Endothelial cell of umbilical vein (primary cell): ENCODE measurements at regions not wholly inside any gene's neighbourhood (a gene's known extent, or its start where the extent isn't known, plus 50 kb on each side); places are given as distances from the start of the nearest gene placed in this dataset.

Source experiments
- BruUV-seq: library from RNA; stranded (reverse); fragments of 400-500 nt; replicated peaks from 2 replicates; lab custom pipeline; 2021; lab: Mats Ljungman, UMichigan
- CTCF ChIA-PET: fragments of 300-600, 350-600 bp; sonication (Branson Sonifier 250); formaldehyde crosslinking; loops from one replicate; lab custom pipeline; 2021; ENCODE audit warnings: antibody characterized with exemption, inconsistent platforms; lab: Charles Lee
- POLR2A ChIA-PET: fragments of 300-600, 350-600 bp; sonication (Branson Sonifier 250); formaldehyde crosslinking; loops from one replicate; lab custom pipeline; 2021; ENCODE audit warnings: antibody characterized with exemption, inconsistent platforms; lab: Charles Lee
- DNase-seq: peaks from one replicate; pipeline ENCODE4 v3.0.0-alpha.2; 2011; ENCODE audit warnings: low read depth, low spot score
- FAIRE-seq: peaks from 2 replicates; lab custom pipeline; 2011; peaks lifted over from hg19 to GRCh38; lab: Jason Lieb, UNC
- H2AFZ ChIP-seq: 2 replicates; pipeline ENCODE4 v1.6.0; 2012; ENCODE audit warnings: low read depth, low read length, control low read depth, inconsistent platforms
- H3K27ac ChIP-seq: 2 replicates; pipeline ENCODE4 v1.5.1; 2011; ENCODE audit warnings: low read depth, mild to moderate bottlenecking, control low read depth, low read length, moderate library complexity; ENCODE audit not compliant: insufficient read depth
- H3K27me3 ChIP-seq, 2 experiments: 2 replicates each; pipeline versions ENCODE4 v1.6.0 to v1.6.1; 2011; ENCODE audit warnings: low read length in 2 of 2, mixed read lengths in 1 of 2; ENCODE audit not compliant: control insufficient read depth in 2 of 2, insufficient read depth in 2 of 2
- H3K36me3 ChIP-seq, 2 experiments: 2 replicates in 1 of 2; 3 replicates in 1 of 2; pipeline ENCODE4 v1.5.1; 2011; ENCODE audit warnings: low read length in 2 of 2, mild to moderate bottlenecking in 1 of 2, moderate library complexity in 1 of 2; ENCODE audit not compliant: control insufficient read depth in 2 of 2, insufficient read depth in 2 of 2; ENCODE audit errors: extremely low read depth in 1 of 2
- H3K4me1 ChIP-seq: 3 replicates; pipeline ENCODE4 v1.5.1; 2011; ENCODE audit warnings: mild to moderate bottlenecking, low read length; ENCODE audit not compliant: control insufficient read depth, insufficient read depth; ENCODE audit errors: extremely low read depth
- H3K4me2 ChIP-seq: 2 replicates; pipeline ENCODE4 v1.6.1; 2011; ENCODE audit warnings: low read length, control low read depth, mixed read lengths; ENCODE audit not compliant: insufficient read depth
- H3K4me3 ChIP-seq, 3 experiments: fragments of 200-600 bp in 1 of 3; sonication (generic), shearing (Covaris generic) in 1 of 3; replicated peaks in 1 of 3; 2 replicates each; pipeline ENCODE4 v1.5.1; 2011 to 2016; ENCODE audit warnings: control low read depth in 3 of 3, low read length in 3 of 3, mild to moderate bottlenecking in 2 of 3, inconsistent platforms in 1 of 3, low read depth in 1 of 3, moderate library complexity in 1 of 3; ENCODE audit not compliant: insufficient read depth in 1 of 3
- H3K79me2 ChIP-seq: 2 replicates; pipeline ENCODE4 v1.6.0; 2012; ENCODE audit warnings: low read length, inconsistent platforms; ENCODE audit not compliant: control insufficient read depth, insufficient read depth
- H3K9ac ChIP-seq: replicated peaks from 2 replicates; pipeline ENCODE3; 2011; ENCODE audit warnings: low read length, control low read depth; ENCODE audit not compliant: insufficient read depth; ENCODE audit errors: extremely low read depth
- H3K9me1 ChIP-seq: replicated peaks from 3 replicates; pipeline ENCODE4 v1.6.0; 2011; ENCODE audit warnings: mild to moderate bottlenecking, low read length; ENCODE audit not compliant: control insufficient read depth, insufficient read depth; ENCODE audit errors: extremely low read depth
- H3K9me3 ChIP-seq: replicated peaks from 2 replicates; pipeline ENCODE4 v1.5.1; 2012; ENCODE audit warnings: low read length, inconsistent platforms; ENCODE audit not compliant: control insufficient read depth, insufficient read depth
- H4K20me1 ChIP-seq: replicated peaks from 2 replicates; pipeline ENCODE3; 2011; ENCODE audit warnings: mild to moderate bottlenecking, low read length; ENCODE audit not compliant: control insufficient read depth, insufficient read depth; ENCODE audit errors: extremely low read depth
- EZH2 ChIP-seq: IDR thresholded peaks from 2 replicates; pipeline ENCODE4 v1.6.1; 2012; ENCODE audit warnings: borderline replicate concordance, low read depth, mild to moderate bottlenecking, moderate library complexity, low read length, inconsistent platforms; ENCODE audit not compliant: severe bottlenecking
- FOS ChIP-seq: IDR thresholded peaks from 2 replicates; pipeline ENCODE4 v1.6.1; 2011; ENCODE audit warnings: mild to moderate bottlenecking, low read length, moderate library complexity, borderline replicate concordance; ENCODE audit not compliant: insufficient read depth
- GATA2 ChIP-seq: IDR thresholded peaks from 2 replicates; pipeline ENCODE4 v1.7.0; 2011; ENCODE audit warnings: low read depth, mild to moderate bottlenecking, moderate library complexity, mixed read lengths, low read length; ENCODE audit not compliant: insufficient read length, insufficient read depth
- JUN ChIP-seq: IDR thresholded peaks from 2 replicates; pipeline ENCODE4 v1.6.1; 2011; ENCODE audit warnings: borderline replicate concordance, low read depth; ENCODE audit not compliant: insufficient read length, insufficient read depth
- MYC ChIP-seq: IDR thresholded peaks from one replicate; pipeline ENCODE4 v1.6.1; 2011; ENCODE audit warnings: mild to moderate bottlenecking, low read depth, low read length
- POLR2A ChIP-seq: IDR thresholded peaks from 2 replicates; pipeline ENCODE4 v1.6.1; 2012; ENCODE audit warnings: low read depth, mild to moderate bottlenecking, control low read depth, low read length
- POLR2AphosphoS5 ChIP-seq: IDR thresholded peaks from 2 replicates; pipeline ENCODE4 v1.6.1; 2012; ENCODE audit warnings: low read depth, mild to moderate bottlenecking, control low read depth, low read length, moderate library complexity; ENCODE audit not compliant: insufficient read depth
- dilution Hi-C: fragments of 300-500 bp; cut with MboI; formaldehyde crosslinking; loops from one replicate; pipeline ENCODE4 v1.15.0; 2019; ENCODE audit warnings: low sequenced_read_pairs; ENCODE audit not compliant: extremely low pct_ligation_motif_present
- intact Hi-C: fragments of 100-400 bp; cut with micrococcal nuclease; formaldehyde crosslinking; loops from one replicate; pipeline ENCODE4 v1.10.0; 2022
- TF ChIP-seq, protein P1 (sequence below): IDR thresholded peaks from 2 replicates; pipeline ENCODE4 v1.6.1; 2011; ENCODE audit not compliant: insufficient read depth, insufficient read length
- TF ChIP-seq, protein P2 (sequence below), 2 donors: IDR thresholded peaks; 1 replicate in 1 of 2; 2 replicates in 1 of 2; pipeline ENCODE4 v1.5.1; 2011; ENCODE audit warnings: low read length in 2 of 2, mild to moderate bottlenecking in 2 of 2, moderate library complexity in 2 of 2, control low read depth in 1 of 2, inconsistent platforms in 1 of 2, low read depth in 1 of 2; ENCODE audit not compliant: insufficient read depth in 1 of 2; ENCODE audit errors: extremely low read depth in 1 of 2

DNA sequence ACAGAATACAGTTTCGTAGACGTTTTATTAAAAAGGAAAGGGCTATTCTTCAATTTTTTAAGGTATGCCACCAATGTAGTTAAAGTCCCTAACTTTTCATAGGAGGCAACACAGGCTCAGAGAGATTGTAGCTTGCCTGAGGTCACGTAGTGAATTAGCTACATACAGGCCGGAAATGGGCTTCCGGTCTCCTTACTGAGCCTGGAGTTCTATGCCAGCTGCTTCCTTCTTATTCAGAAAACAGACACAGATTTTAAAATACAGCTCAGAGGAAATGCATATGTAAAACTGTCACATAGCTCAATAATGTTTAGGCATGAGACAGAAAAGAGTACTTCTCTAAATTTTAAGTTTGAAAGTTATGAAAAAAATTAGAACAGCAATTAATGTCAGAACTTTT lies 85.4 kb upstream of the TUBA3C start:
- Histone ChIP-seq H3K9ac (no peak overlapping the region), H3K4me2 (no peak overlapping the region), H3K9me1 (no peaks in the 10 kb centered on the region), H3K36me3 (no peaks in the 10 kb centered on the region), H4K20me1 (no peaks in the 10 kb centered on the region), H2AFZ (no peak overlapping the region), H3K4me3 (no peak overlapping the region), H3K79me2 (no peaks in the 10 kb centered on the region), H3K9me3 (no peaks in the 10 kb centered on the region), H3K27me3 (no peaks in the 10 kb centered on the region), H3K4me1 (no peaks in the 10 kb centered on the region), H3K27ac (no peak overlapping the region)
- TF ChIP-seq GATA2 = no peak
- TF ChIP-seq EZH2 = no peak
- no peak for TF ChIP-seq FOS
- TF ChIP-seq POLR2AphosphoS5 = no peak
- TF ChIP-seq, protein P1, sequence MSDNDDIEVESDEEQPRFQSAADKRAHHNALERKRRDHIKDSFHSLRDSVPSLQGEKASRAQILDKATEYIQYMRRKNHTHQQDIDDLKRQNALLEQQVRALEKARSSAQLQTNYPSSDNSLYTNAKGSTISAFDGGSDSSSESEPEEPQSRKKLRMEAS = no peak
- no peak for TF ChIP-seq JUN
- TF ChIP-seq, protein P2, sequence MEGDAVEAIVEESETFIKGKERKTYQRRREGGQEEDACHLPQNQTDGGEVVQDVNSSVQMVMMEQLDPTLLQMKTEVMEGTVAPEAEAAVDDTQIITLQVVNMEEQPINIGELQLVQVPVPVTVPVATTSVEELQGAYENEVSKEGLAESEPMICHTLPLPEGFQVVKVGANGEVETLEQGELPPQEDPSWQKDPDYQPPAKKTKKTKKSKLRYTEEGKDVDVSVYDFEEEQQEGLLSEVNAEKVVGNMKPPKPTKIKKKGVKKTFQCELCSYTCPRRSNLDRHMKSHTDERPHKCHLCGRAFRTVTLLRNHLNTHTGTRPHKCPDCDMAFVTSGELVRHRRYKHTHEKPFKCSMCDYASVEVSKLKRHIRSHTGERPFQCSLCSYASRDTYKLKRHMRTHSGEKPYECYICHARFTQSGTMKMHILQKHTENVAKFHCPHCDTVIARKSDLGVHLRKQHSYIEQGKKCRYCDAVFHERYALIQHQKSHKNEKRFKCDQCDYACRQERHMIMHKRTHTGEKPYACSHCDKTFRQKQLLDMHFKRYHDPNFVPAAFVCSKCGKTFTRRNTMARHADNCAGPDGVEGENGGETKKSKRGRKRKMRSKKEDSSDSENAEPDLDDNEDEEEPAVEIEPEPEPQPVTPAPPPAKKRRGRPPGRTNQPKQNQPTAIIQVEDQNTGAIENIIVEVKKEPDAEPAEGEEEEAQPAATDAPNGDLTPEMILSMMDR (IDR thresholded peaks at IDR 0.05; ENCODE audit: extremely low read depth in 1 of 2, insufficient read depth in 1 of 2, low read depth in 1 of 2, low read length in 2 of 2) = no peak
- no peak for TF ChIP-seq POLR2A
- TF ChIP-seq MYC = no peak
- DNase-seq (no peak), FAIRE-seq (no peak)
- intact Hi-C loops (no loop called here), dilution Hi-C loops (no loop called here)
- BruUV-seq = no TSS peak
- ChIA-PET POLR2A (no interaction called here), CTCF (no interaction called here)
